ENCODE measurements at regions not wholly inside any gene's neighbourhood (a gene's known extent, or its start where the extent isn't known, plus 50 kb on each side); places are given as distances from the start of the nearest gene placed in this dataset.

- ChIA-PET POLR2A (ENCODE audit: low non-redundant PET) (no interaction called here), CTCF (no interaction called here)
- H3K4me1 ChIP-seq (ENCODE audit: insufficient read depth, low read length, poor library complexity, severe bottlenecking): peaks cover 29% of the 10 kb centered on the region
- intact Hi-C loops (cut with micrococcal nuclease; ENCODE audit: unreplicated experiment): no loop called here
- no peaks in the 10 kb centered on the region for H3K36me3 ChIP-seq (ENCODE audit: insufficient read depth, low read length, poor library complexity, severe bottlenecking)
- no peaks in the 10 kb centered on the region for H3K27me3 ChIP-seq (replicated peaks; ENCODE audit: insufficient read depth, low read depth, low read length, poor library complexity)
- H3K27ac ChIP-seq (ENCODE audit: low read depth, low read length, poor library complexity, severe bottlenecking): no peak overlapping the region
- H3K4me3 ChIP-seq (ENCODE audit: low read depth, low read length, poor library complexity, severe bottlenecking): no peak overlapping the region
- DNase-seq (ENCODE audit: low spot score): no peak
- BruUV-seq (replicated peaks): no TSS peak
- TF ChIP-seq CTCF (conservative IDR thresholded peaks at IDR 0.05; ENCODE audit: low read depth, low read length) (no peak), EZH2 (IDR thresholded peaks at IDR 0.05; ENCODE audit: borderline replicate concordance, low read depth, low read length, poor library complexity, severe bottlenecking) (no peak)
- H3K9me3 ChIP-seq (ENCODE audit: low read depth, low read length, poor library complexity, severe bottlenecking): no peaks in the 10 kb centered on the region
Observed at GRCh38 chr6:169850154-169850553, 98.7 kb downstream of the ERMARD start.

GRCh38 chr6:169849396-169849795 is 98.0 kb downstream of the ERMARD start:
- POLR2A ChIA-PET (ENCODE audit: low non-redundant PET): no interaction called here
- no peak for DNase-seq (ENCODE audit: low spot score)

GRCh38 chr6:169848946-169849345 is 97.5 kb downstream of the ERMARD start:
- Histone ChIP-seq H3K9me3 (ENCODE audit: low read depth, low read length, poor library complexity, severe bottlenecking) (no peaks in the 10 kb centered on the region), H3K36me3 (ENCODE audit: insufficient read depth, low read length, poor library complexity, severe bottlenecking) (no peaks in the 10 kb centered on the region), H3K27me3 (replicated peaks; ENCODE audit: insufficient read depth, low read depth, low read length, poor library complexity) (no peaks in the 10 kb centered on the region), H3K4me1 (ENCODE audit: insufficient read depth, low read length, poor library complexity, severe bottlenecking) (peaks cover 29% of the 10 kb centered on the region), H3K27ac (ENCODE audit: low read depth, low read length, poor library complexity, severe bottlenecking) (no peak overlapping the region), H3K4me3 (ENCODE audit: low read depth, low read length, poor library complexity, severe bottlenecking) (no peak overlapping the region)
- TF ChIP-seq CTCF (conservative IDR thresholded peaks at IDR 0.05; ENCODE audit: low read depth, low read length): no peak
- TF ChIP-seq EZH2 (IDR thresholded peaks at IDR 0.05; ENCODE audit: borderline replicate concordance, low read depth, low read length, poor library complexity, severe bottlenecking): no peak
- intact Hi-C loops (cut with micrococcal nuclease; ENCODE audit: unreplicated experiment): no loop called here
- BruUV-seq (replicated peaks): no TSS peak
- ChIA-PET CTCF (no interaction called here), POLR2A (ENCODE audit: low non-redundant PET) (no interaction called here)
- no peak for DNase-seq (ENCODE audit: low spot score)

More at GRCh38 chr6:169849396-169849795, 98.0 kb downstream of the ERMARD start:
- H3K4me3 ChIP-seq (ENCODE audit: low read depth, low read length, poor library complexity, severe bottlenecking): no peak overlapping the region
- no TSS peak for BruUV-seq (replicated peaks)
- H3K27me3 ChIP-seq (replicated peaks; ENCODE audit: insufficient read depth, low read depth, low read length, poor library complexity): no peaks in the 10 kb centered on the region
- no peaks in the 10 kb centered on the region for H3K9me3 ChIP-seq (ENCODE audit: low read depth, low read length, poor library complexity, severe bottlenecking)
- TF ChIP-seq CTCF (conservative IDR thresholded peaks at IDR 0.05; ENCODE audit: low read depth, low read length) (no peak), EZH2 (IDR thresholded peaks at IDR 0.05; ENCODE audit: borderline replicate concordance, low read depth, low read length, poor library complexity, severe bottlenecking) (no peak)
- H3K4me1 ChIP-seq (ENCODE audit: insufficient read depth, low read length, poor library complexity, severe bottlenecking): peaks cover 29% of the 10 kb centered on the region
- CTCF ChIA-PET: no interaction called here
- no peak overlapping the region for H3K27ac ChIP-seq (ENCODE audit: low read depth, low read length, poor library complexity, severe bottlenecking)
- intact Hi-C loops (cut with micrococcal nuclease; ENCODE audit: unreplicated experiment): no loop called here
- no peaks in the 10 kb centered on the region for H3K36me3 ChIP-seq (ENCODE audit: insufficient read depth, low read length, poor library complexity, severe bottlenecking)
